PC-3 (cell line): ENCODE measurements at regions not wholly inside any gene's neighbourhood (a gene's known extent, or its start where the extent isn't known, plus 50 kb on each side); places are given as distances from the start of the nearest gene placed in this dataset.

Experiments used
- ATAC-seq: fragments of 200-7000 bp; cut with Tn5 transposase; 2 replicates; pipeline ENCODE4 v1.9.1; 2020; ENCODE audit warnings: mild to moderate bottlenecking, moderate library complexity
- BruUV-seq: library from RNA; stranded (reverse); fragments of 400-500 nt; replicated peaks from 2 replicates; lab custom pipeline; 2021; lab: Mats Ljungman, UMichigan
- CTCF ChIA-PET: fragments of 300-600 bp; sonication (Branson Sonifier 250); formaldehyde crosslinking; loops from one replicate; lab custom pipeline; 2022; ENCODE audit warnings: antibody characterized with exemption; lab: Charles Lee
- POLR2A ChIA-PET: fragments of 300-600 bp; sonication (Branson Sonifier 250); formaldehyde crosslinking; loops from one replicate; lab custom pipeline; 2022; ENCODE audit warnings: antibody characterized with exemption; ENCODE audit not compliant: unreplicated experiment; lab: Charles Lee
- DNase-seq: peaks from one replicate; pipeline ENCODE4 v3.0.0-alpha.2; 2015
- H2AFZ ChIP-seq: fragments of 300-600 bp; sonication (generic); 2 replicates; pipeline ENCODE4 v1.6.0; 2016; ENCODE audit warnings: antibody characterized with exemption, low read length
- H3F3A ChIP-seq: fragments of 300-600 bp; sonication (generic); one replicate; pipeline ENCODE4 v1.6.0; 2017; ENCODE audit warnings: antibody characterized with exemption, low read length, control low read depth, mild to moderate bottlenecking; ENCODE audit not compliant: unreplicated experiment
- H3K27ac ChIP-seq: fragments of 300-600 bp; sonication (generic); 2 replicates; pipeline ENCODE4 v1.5.1; 2016; ENCODE audit warnings: mild to moderate bottlenecking, low read length
- H3K27me3 ChIP-seq: fragments of 300-600 bp; sonication (generic); 2 replicates; pipeline ENCODE4 v1.6.1; 2016; ENCODE audit warnings: low read length, mixed read lengths
- H3K36me3 ChIP-seq: fragments of 300-600 bp; sonication (generic); 2 replicates; pipeline ENCODE4 v1.6.1; 2016; ENCODE audit warnings: low read depth, mixed run types, low read length, mixed read lengths
- H3K4me1 ChIP-seq: fragments of 300-600 bp; sonication (generic); 2 replicates; pipeline ENCODE4 v1.5.1; 2016; ENCODE audit warnings: low read length; ENCODE audit not compliant: insufficient read depth
- H3K4me2 ChIP-seq: fragments of 300-600 bp; sonication (generic); 2 replicates; pipeline ENCODE4 v1.6.0; 2016; ENCODE audit warnings: low read length
- H3K4me3 ChIP-seq: fragments of 300-600 bp; sonication (generic); 2 replicates; pipeline ENCODE4 v1.5.1; 2016; ENCODE audit warnings: mild to moderate bottlenecking, low read length, mixed read lengths
- H3K79me2 ChIP-seq: fragments of 300-600 bp; sonication (generic); 2 replicates; pipeline ENCODE4 v1.6.1; 2017; ENCODE audit warnings: low read length, mixed read lengths
- H3K9ac ChIP-seq: fragments of 300-600 bp; sonication (generic); 2 replicates; pipeline ENCODE4 v1.6.0; 2016; ENCODE audit warnings: mild to moderate bottlenecking, low read length
- H3K9me2 ChIP-seq: fragments of 300-600 bp; sonication (generic); replicated peaks from 2 replicates; pipeline ENCODE4 v1.6.1; 2016; ENCODE audit warnings: mixed run types, low read length, mixed read lengths
- H3K9me3 ChIP-seq: fragments of 300-600 bp; sonication (generic); 2 replicates; pipeline ENCODE4 v1.6.1; 2016; ENCODE audit warnings: low read length, mixed read lengths
- H4K20me1 ChIP-seq: fragments of 300-600 bp; sonication (generic); 2 replicates; pipeline ENCODE4 v1.6.1; 2016; ENCODE audit warnings: low read length, mixed read lengths
- CTCF ChIP-seq: fragments of 300-600 bp; sonication (generic); conservative IDR thresholded peaks from 2 replicates; pipeline ENCODE4 v1.5.1; 2017; ENCODE audit warnings: antibody characterized with exemption, low read depth, mild to moderate bottlenecking, low read length
- EZH2 ChIP-seq: fragments of 300-600 bp; sonication (generic); IDR thresholded peaks from one replicate; pipeline ENCODE4 v1.6.1; 2017; ENCODE audit warnings: antibody characterized with exemption, mild to moderate bottlenecking, low read length; ENCODE audit not compliant: unreplicated experiment
- EZH2phosphoT487 ChIP-seq: fragments of 300-600 bp; sonication (generic); IDR thresholded peaks from 2 replicates; pipeline ENCODE4 v1.6.1; 2018; ENCODE audit warnings: mild to moderate bottlenecking, antibody characterized with exemption, low read length, borderline replicate concordance
- intact Hi-C: fragments of 100-400 bp; cut with micrococcal nuclease; formaldehyde crosslinking; loops from 2 replicates; pipeline ENCODE4 v1.9.0; 2023

GRCh38 chr17:30594223-30594952, 117.2 kb downstream of the GOSR1 start:
- H2AFZ ChIP-seq = no peak overlapping the region
- no peaks in the 10 kb centered on the region; the same call in 1 of the 2 replicates for H3K4me1 ChIP-seq
- H3K27me3 ChIP-seq = no peaks in the 10 kb centered on the region
- no peak overlapping the region for H3K4me3 ChIP-seq
- BruUV-seq = no TSS peak
- H3K9me3 ChIP-seq = no peaks in the 10 kb centered on the region
- no peak overlapping the region for H3K27ac ChIP-seq
- no peaks in the 10 kb centered on the region for H3K9me2 ChIP-seq
- no peaks in the 10 kb centered on the region for H3K36me3 ChIP-seq
- no peaks in the 10 kb centered on the region for H3K79me2 ChIP-seq
- ChIA-PET CTCF (no interaction called here), POLR2A (no interaction called here)
- no peak overlapping the region for H3K9ac ChIP-seq
- DNase-seq (no peak), ATAC-seq (no peak)
- H3K4me2 ChIP-seq = no peak overlapping the region
- TF ChIP-seq CTCF (no peak), EZH2 (no peak), EZH2phosphoT487 (no peak)
- no peaks in the 10 kb centered on the region for H3F3A ChIP-seq
- intact Hi-C loops = no loop called here
- H4K20me1 ChIP-seq = no peaks in the 10 kb centered on the region

- Histone ChIP-seq H3K9ac (no peak overlapping the region), H3K4me3 (no peak overlapping the region), H3F3A (no peaks in the 10 kb centered on the region), H3K36me3 (no peaks in the 10 kb centered on the region), H3K4me2 (no peak overlapping the region), H2AFZ (no peak overlapping the region), H3K27ac (no peak overlapping the region), H3K79me2 (no peaks in the 10 kb centered on the region), H4K20me1 (no peaks in the 10 kb centered on the region), H3K9me2 (no peaks in the 10 kb centered on the region), H3K9me3 (no peaks in the 10 kb centered on the region), H3K4me1 (no peaks in the 10 kb centered on the region), H3K27me3 (no peaks in the 10 kb centered on the region)
- intact Hi-C loops = no loop called here
- ChIA-PET CTCF (no interaction called here), POLR2A (no interaction called here)
- DNase-seq = no peak
- TF ChIP-seq EZH2phosphoT487 (no peak), CTCF (no peak), EZH2 (no peak)
- ATAC-seq = no peak
- no TSS peak for BruUV-seq
Observed at GRCh38 chr17:30590081-30590733, 113.0 kb downstream of the GOSR1 start.

- Histone ChIP-seq H3F3A (no peaks in the 10 kb centered on the region), H3K9me2 (no peaks in the 10 kb centered on the region), H3K9ac (no peak overlapping the region), H3K4me2 (no peak overlapping the region), H3K36me3 (no peaks in the 10 kb centered on the region), H3K4me3 (no peak overlapping the region), H3K27me3 (no peaks in the 10 kb centered on the region), H3K27ac (no peak overlapping the region), H3K79me2 (no peaks in the 10 kb centered on the region), H2AFZ (no peak overlapping the region), H4K20me1 (no peaks in the 10 kb centered on the region), H3K9me3 (no peaks in the 10 kb centered on the region), H3K4me1 (no peaks in the 10 kb centered on the region)
- DNase-seq (no peak), ATAC-seq (no peak)
- BruUV-seq = no TSS peak
- ChIA-PET CTCF (no interaction called here), POLR2A (no interaction called here)
- intact Hi-C loops = no loop called here
- TF ChIP-seq CTCF (no peak), EZH2 (no peak), EZH2phosphoT487 (no peak)
Observed at GRCh38 chr17:30589431-30589830, 112.2 kb downstream of the GOSR1 start.
